GM12872 (cell line): ENCODE measurements at regions not wholly inside any gene's neighbourhood (a gene's known extent, or its start where the extent isn't known, plus 50 kb on each side); places are given as distances from the start of the nearest gene placed in this dataset.

ENCODE experiments used
- CTCF ChIP-seq: IDR thresholded peaks from 3 replicates; pipeline ENCODE4 v1.5.1; 2011; ENCODE audit warnings: low read depth, mild to moderate bottlenecking, low read length, moderate library complexity; ENCODE audit not compliant: insufficient read depth

DNA sequence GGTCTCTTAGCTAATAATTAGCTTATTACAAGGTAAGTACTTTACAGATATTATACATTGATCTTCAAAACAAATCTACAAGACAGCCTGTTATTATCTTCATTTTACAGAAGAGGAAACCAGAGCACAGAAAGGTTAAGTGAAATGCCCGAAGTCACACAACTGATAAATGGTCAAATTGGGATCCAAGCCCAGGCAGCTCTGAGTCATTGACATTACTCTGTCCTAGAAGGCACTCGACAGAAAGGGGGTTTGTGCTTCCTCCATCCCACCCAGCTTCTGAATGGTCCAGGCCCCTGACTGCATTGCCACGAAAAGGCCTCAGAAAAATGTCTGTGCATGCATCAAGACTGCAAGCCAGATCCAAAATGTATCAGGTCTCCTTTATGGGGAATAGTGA is 81.3 kb upstream of the ZNF438 start:
- TF ChIP-seq CTCF: no peak

DNA sequence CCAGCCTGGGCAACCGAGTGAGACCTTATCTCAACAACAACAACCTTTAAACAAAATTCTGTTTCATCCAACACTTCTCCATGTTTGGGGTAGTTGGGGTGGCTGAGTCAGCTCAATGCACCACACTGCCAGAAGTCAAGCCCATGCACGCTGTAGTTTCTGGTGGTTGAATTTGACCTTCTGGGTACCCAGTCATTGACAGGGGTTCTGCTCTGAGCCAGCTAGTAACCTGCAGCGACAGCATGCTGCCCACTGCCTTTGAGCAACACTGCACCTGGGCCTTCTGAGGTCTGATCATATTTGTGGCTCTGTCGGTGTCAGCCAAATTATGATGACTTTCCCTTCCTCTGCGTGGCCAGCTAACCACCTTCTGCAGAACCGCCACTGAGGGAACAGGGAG is 84.6 kb upstream of the ZNF438 start:
- no peak for TF ChIP-seq CTCF

- TF ChIP-seq CTCF: no peak
Measured at GRCh38 chr10:31118556-31118955, 86.9 kb upstream of the ZNF438 start.

DNA sequence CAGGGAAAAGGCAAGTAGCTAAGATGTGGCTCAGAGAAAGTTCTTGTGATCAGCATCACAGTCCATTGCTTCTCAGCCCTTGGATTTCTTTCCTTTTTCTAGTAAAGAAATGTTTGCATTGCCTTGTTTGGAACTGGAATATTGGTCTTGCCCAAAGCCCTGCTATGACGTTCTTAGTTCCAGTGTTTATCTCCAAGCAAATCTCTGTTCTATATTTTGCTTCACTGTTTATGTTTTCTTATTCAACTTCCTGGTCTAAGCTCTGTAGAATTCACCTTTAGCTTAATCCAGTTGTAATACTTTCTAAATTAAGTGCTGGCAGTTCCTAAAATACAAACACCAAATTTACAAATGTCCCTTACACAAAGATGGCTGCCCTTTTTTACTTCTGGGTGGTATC is 88.7 kb upstream of the ZNF438 start:
- TF ChIP-seq CTCF: no peak

DNA sequence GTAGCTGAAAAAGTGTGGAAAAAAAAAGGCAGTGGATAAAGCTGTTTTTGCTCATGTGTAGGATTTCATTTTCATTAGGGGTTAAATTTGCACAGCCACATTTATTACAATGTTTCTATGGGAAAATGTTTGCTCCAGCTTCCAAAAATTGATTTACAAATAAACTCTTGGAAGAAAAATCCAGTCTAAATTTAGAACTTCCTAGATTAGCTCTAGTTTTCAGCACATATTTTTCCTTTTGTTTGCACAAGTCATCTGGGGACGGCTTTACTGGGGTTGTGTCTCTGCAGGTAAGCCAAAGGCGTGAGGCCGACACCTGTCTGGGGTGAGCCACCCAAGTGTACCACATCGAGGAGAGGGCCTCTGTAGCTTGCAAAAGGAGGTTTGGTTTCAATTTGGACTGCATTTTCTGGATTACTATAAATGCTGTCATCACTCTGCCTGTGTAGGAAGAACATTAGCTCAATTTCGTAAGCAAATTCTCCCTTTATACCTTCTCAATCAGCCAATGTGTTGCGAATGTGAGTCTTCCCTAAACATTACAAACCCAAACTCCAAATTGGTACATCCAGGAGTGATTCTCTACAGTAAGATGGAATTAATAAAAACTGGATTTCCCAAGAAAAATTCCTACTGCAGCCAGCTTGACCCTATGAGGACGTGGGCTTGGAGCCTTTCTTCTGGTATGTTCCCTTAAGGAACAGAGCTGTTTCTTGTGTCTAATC is 89.5 kb upstream of the ZNF438 start:
- TF ChIP-seq CTCF: no peak

GRCh38 chr10:31121757-31122577 is 90.3 kb upstream of the ZNF438 start:
- no peak for TF ChIP-seq CTCF

DNA sequence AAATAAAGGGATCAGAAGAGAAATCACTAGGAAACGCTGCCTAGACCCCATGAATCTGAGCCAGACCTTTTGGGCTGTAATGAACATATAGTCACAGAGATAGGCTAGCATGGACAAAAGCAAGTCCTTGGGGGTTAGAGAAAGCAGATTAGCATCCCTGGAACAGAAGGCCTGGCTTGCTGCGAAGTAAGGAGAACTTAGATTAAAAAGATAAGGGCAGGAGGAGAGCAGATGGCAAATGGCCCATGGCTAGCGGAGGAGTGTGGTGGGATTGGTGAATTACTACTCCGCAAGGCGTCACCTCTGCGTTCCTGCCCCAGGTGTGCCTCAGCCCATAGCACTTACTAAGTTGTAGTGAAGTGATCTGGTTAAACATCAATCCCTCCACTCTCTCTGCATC is 92.3 kb upstream of the ZNF438 start:
- TF ChIP-seq CTCF: no peak
